ENCODE measurements at regions not wholly inside any gene's neighbourhood (a gene's known extent, or its start where the extent isn't known, plus 50 kb on each side); places are given as distances from the start of the nearest gene placed in this dataset.

- dilution Hi-C loops (cut with MboI; ENCODE audit: extremely low pct_ligation_motif_present, low sequenced_read_pairs) = no loop called here
- no peaks in the 10 kb centered on the region for H3K36me3 ChIP-seq (ENCODE audit: control insufficient read depth in 2 of 2, extremely low read depth in 1 of 2, insufficient read depth in 2 of 2, low read length in 2 of 2)
- H3K4me2 ChIP-seq (ENCODE audit: insufficient read depth, low read length) = no peak overlapping the region
- POLR2A ChIA-PET = no interaction called here
- no TSS peak for BruUV-seq (replicated peaks)
- no peaks in the 10 kb centered on the region for H3K4me1 ChIP-seq (ENCODE audit: control insufficient read depth, extremely low read depth, insufficient read depth, low read length)
- H3K4me3 ChIP-seq (replicated peaks in 1 of 3; ENCODE audit: insufficient read depth in 1 of 3, low read depth in 1 of 3, low read length in 3 of 3) = no peak overlapping the region
- DNase-seq (ENCODE audit: low read depth, low spot score) (peak; percentile 44), FAIRE-seq (peak; percentile 90)
- H3K27ac ChIP-seq (ENCODE audit: insufficient read depth, low read depth, low read length) = no peak overlapping the region
- CTCF ChIA-PET = interaction anchor here (0.6 to 3.3 kb wide), 6 partner anchors 8 to 1350 kb away, joined by 3 to 23 read pairs (median 4); partner anchors contain the start of gene GRIN2A
- H3K9me1 ChIP-seq (replicated peaks; ENCODE audit: control insufficient read depth, extremely low read depth, insufficient read depth, low read length) = no peaks in the 10 kb centered on the region
- no peaks in the 10 kb centered on the region for H3K79me2 ChIP-seq (ENCODE audit: control insufficient read depth, insufficient read depth, low read length)
- TF ChIP-seq EZH2 (IDR thresholded peaks at IDR 0.05; ENCODE audit: borderline replicate concordance, low read depth, low read length, severe bottlenecking) (no peak), POLR2A (IDR thresholded peaks at IDR 0.05; ENCODE audit: low read depth, low read length) (no peak), GATA2 (IDR thresholded peaks at IDR 0.05; ENCODE audit: insufficient read depth, insufficient read length, low read depth, low read length) (no peak), MYC (IDR thresholded peaks at IDR 0.05; ENCODE audit: low read depth, low read length) (no peak), CTCF (IDR thresholded peaks at IDR 0.05; ENCODE audit: extremely low read depth in 1 of 2, insufficient read depth in 1 of 2, low read depth in 1 of 2, low read length in 2 of 2) (peak; percentile 43 to 70), FOS (IDR thresholded peaks at IDR 0.05; ENCODE audit: borderline replicate concordance, insufficient read depth, low read length) (no peak), POLR2AphosphoS5 (IDR thresholded peaks at IDR 0.05; ENCODE audit: insufficient read depth, low read depth, low read length) (no peak)
- H3K9me3 ChIP-seq (replicated peaks; ENCODE audit: control insufficient read depth, insufficient read depth, low read length) = no peaks in the 10 kb centered on the region
- H2AFZ ChIP-seq (ENCODE audit: low read depth, low read length) = no peak overlapping the region
- H3K9ac ChIP-seq (replicated peaks; ENCODE audit: extremely low read depth, insufficient read depth, low read length) = no peak overlapping the region
- H3K27me3 ChIP-seq (ENCODE audit: control insufficient read depth in 2 of 2, insufficient read depth in 2 of 2, low read length in 2 of 2) = no peaks in the 10 kb centered on the region
- no peaks in the 10 kb centered on the region for H4K20me1 ChIP-seq (replicated peaks; ENCODE audit: control insufficient read depth, extremely low read depth, insufficient read depth, low read length)
- intact Hi-C loops (cut with micrococcal nuclease) = loop anchor here (1.0 to 2.0 kb wide), 2 partner anchors 1021 to 1349 kb away; no protein-coding TSS in a partner anchor
Observed at GRCh38 chr16:9159839-9160550, 68.6 kb downstream of the HAPSTR1 start.
